GM12872 (cell line): ENCODE measurements at regions not wholly inside any gene's neighbourhood (a gene's known extent, or its start where the extent isn't known, plus 50 kb on each side); places are given as distances from the start of the nearest gene placed in this dataset.

Experiments used
- CTCF ChIP-seq: IDR thresholded peaks from 3 replicates; pipeline ENCODE4 v1.5.1; 2011; ENCODE audit warnings: low read depth, mild to moderate bottlenecking, low read length, moderate library complexity; ENCODE audit not compliant: insufficient read depth

- TF ChIP-seq CTCF = no peak
These were observed 299.9 kb downstream of the RPS24 start for GRCh38 chr10:78333362-78334143.

GRCh38 chr10:78335371-78335690, 301.7 kb downstream of the RPS24 start:
- no peak for TF ChIP-seq CTCF

DNA sequence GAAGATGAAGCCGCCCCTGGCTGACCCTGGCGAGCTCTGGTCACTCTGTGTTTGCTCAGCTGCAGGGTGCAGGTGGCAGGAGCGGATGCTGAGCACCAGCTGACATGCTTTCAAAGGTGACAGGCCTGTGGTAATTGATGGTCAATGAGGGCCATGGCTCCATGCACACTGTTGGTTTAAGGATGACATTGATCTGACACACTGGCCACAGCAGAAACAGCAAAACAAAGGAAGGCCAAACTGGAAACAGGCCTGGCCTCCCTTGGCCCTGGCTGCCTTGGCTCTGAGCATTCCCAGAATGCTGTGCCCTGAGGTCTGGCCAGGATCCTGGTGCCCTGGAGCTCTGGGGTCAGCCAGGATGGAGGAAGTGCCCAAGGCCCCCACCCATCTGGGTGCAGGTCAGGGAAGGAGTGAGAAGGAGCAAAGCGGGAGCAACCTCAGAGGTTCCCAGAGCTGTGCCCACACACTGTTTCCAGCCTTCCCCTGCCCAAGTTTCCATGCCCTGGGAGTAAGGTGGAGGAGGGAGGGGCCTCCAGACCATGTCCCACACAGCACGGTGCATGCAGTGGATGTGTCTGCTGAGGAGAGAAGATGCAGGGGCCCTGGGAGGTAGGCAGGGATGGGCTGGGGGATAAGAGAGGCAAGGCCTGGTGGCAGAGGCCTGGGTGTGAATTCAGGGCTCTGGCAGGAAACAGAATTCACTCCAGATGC, 302.2 kb downstream of the RPS24 start:
- no peak for TF ChIP-seq CTCF

DNA sequence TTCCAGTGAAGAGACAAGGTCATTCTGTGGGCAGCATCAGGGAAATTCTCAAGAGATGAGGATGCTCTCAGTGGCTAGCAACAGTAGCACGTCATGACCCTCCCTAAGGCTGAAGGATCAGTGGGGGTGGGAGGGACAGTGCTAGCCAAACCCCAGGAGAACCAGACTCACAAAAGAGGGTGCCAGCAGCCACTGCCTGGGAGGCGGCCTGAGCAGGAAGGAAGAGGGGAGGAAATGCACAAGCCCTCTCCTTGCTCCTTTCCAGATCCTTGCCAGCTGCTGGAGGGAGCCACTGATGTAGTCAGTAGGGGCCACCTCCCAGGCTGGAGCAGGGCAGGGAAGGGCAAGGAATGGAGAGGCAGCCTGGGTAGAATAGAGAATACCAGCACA, 302.7 kb downstream of the RPS24 start:
- TF ChIP-seq CTCF = no peak

DNA sequence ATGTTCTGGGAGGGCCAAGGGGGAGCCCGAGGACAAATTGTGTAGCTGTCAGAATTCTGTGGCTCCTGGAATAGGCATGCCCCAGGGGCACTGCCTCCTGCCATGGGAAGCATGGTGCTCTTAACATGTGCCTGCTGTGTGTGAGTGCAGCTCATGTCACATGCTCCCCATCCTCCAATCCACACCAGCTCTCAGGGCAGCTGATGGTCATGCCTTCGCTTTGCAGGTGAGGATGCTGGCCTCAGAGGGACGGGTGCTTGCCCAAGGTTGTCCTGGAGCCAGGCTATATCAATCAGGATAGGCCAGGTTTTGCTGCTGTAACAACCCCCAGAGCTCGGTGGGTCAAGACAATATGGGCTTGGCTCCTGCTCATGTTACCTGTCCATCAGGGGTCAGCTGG, 303.4 kb downstream of the RPS24 start:
- TF ChIP-seq CTCF = no peak

- TF ChIP-seq CTCF = no peak
These were observed 304.2 kb downstream of the RPS24 start for GRCh38 chr10:78337646-78338391.

GRCh38 chr10:78338717-78339116, 305.1 kb downstream of the RPS24 start:
- no peak for TF ChIP-seq CTCF
